Upper lobe of left lung (tissue), 6 donors: ENCODE measurements at regions not wholly inside any gene's neighbourhood (a gene's known extent, or its start where the extent isn't known, plus 50 kb on each side); places are given as distances from the start of the nearest gene placed in this dataset.
A peak's percentile ranks its signal among the peaks of the same experiment; 100 is the strongest.

Source experiments
- ATAC-seq, 2 donors: fragments of 200-7000 bp; cut with Tn5 transposase; one replicate each; pipeline ENCODE4 v1.9.1; 2022; ENCODE audit warnings: mild to moderate bottlenecking in 2 of 2, moderate library complexity in 2 of 2; ENCODE audit not compliant: low FRiP score in 2 of 2
- DNase-seq, 2 donors: peaks; one replicate each; pipeline ENCODE4 v3.0.0-alpha.2; 2019 to 2020
- H3K27ac ChIP-seq, 4 donors: fragments of 200-600 bp; sonication (generic); one replicate each; pipeline ENCODE4 v1.5.1; 2016 to 2019
- H3K27me3 ChIP-seq, 4 donors: fragments of 200-600 bp; sonication (generic); one replicate each; pipeline ENCODE4 v1.5.1; 2017 to 2019
- H3K36me3 ChIP-seq, 4 donors: fragments of 200-600 bp; sonication (generic); one replicate each; pipeline ENCODE4 v1.5.1; 2016 to 2019
- H3K4me1 ChIP-seq, 4 donors: fragments of 200-600 bp; sonication (generic); one replicate each; pipeline ENCODE4 v1.5.1; 2018 to 2019
- H3K4me3 ChIP-seq, 4 donors: fragments of 200-600 bp; sonication (generic); one replicate each; pipeline ENCODE4 v1.5.1; 2017 to 2019; ENCODE audit warnings: mild to moderate bottlenecking in 2 of 4, moderate library complexity in 1 of 4
- H3K9me3 ChIP-seq, 4 donors: fragments of 200-600 bp; sonication (generic); one replicate each; pipeline ENCODE4 v1.5.1; 2018 to 2019
- CTCF ChIP-seq, 6 experiments: fragments of 450-650 bp in 4 of 6; fragments of 200-600 bp in 2 of 6; sonication (generic) in 2 of 6; IDR thresholded peaks; one replicate each; pipeline ENCODE4 v1.5.1; 2016 to 2019; ENCODE audit warnings: antibody characterized with exemption in 6 of 6
- EP300 ChIP-seq, 4 donors: sonication (generic); formaldehyde crosslinking; IDR thresholded peaks; one replicate each; pipeline ENCODE4 v1.5.1; 2017; ENCODE audit warnings: antibody characterized with exemption in 4 of 4, control low read depth in 2 of 4
- POLR2A ChIP-seq, 4 donors: fragments of 450-650 bp; IDR thresholded peaks; one replicate each; pipeline ENCODE4 v1.5.1; 2016 to 2017; ENCODE audit warnings: antibody characterized with exemption in 4 of 4, mild to moderate bottlenecking in 2 of 4
- POLR2AphosphoS5 ChIP-seq, 2 donors: sonication (generic); formaldehyde crosslinking; IDR thresholded peaks; one replicate each; pipeline ENCODE4 v1.5.1; 2017; ENCODE audit warnings: antibody characterized with exemption in 2 of 2
- WGBS, 2 donors: methylation state at CpG; one replicate each; pipeline ENCODE4 v1.1.5; 2017 to 2018; 5-methylcytosine and 5-hydroxymethylcytosine counted together
- donor health status: DM: no; HTN: no; CAD: no; lungs with moderate emphysema.
- donor health status: DM: no; HTN: yes; CAD: no; lungs with severe emphysema.

GRCh38 chr11:95299078-95299679 lies 68.2 kb upstream of the SESN3 start:
- 68% methylated on average over 9 of the region's 9 CpGs for WGBS, 2 donors
- no peaks in the 10 kb centered on the region for H3K36me3 ChIP-seq
- no peak overlapping the region for H3K27ac ChIP-seq
- no peak for DNase-seq
- no peak for ATAC-seq
- H3K27me3 ChIP-seq: no peaks in the 10 kb centered on the region
- TF ChIP-seq POLR2AphosphoS5 (IDR thresholded peaks at IDR 0.05) (no peak), CTCF (IDR thresholded peaks at IDR 0.05) (no peak), EP300 (IDR thresholded peaks at IDR 0.05) (no peak), POLR2A (IDR thresholded peaks at IDR 0.05) (no peak)
- peaks cover 0 to 16% (median 10%) of the 10 kb centered on the region in 4 donors for H3K4me1 ChIP-seq
- no peak overlapping the region for H3K4me3 ChIP-seq
- H3K9me3 ChIP-seq: no peaks in the 10 kb centered on the region

- Histone ChIP-seq H3K36me3 (no peaks in the 10 kb centered on the region), H3K4me1 (peaks cover 0 to 16% (median 10%) of the 10 kb centered on the region in 4 donors), H3K4me3 (no peak overlapping the region), H3K27ac (no peak overlapping the region), H3K27me3 (no peaks in the 10 kb centered on the region), H3K9me3 (no peaks in the 10 kb centered on the region)
- TF ChIP-seq POLR2A (IDR thresholded peaks at IDR 0.05) (no peak), POLR2AphosphoS5 (IDR thresholded peaks at IDR 0.05) (no peak), EP300 (IDR thresholded peaks at IDR 0.05) (no peak), CTCF (IDR thresholded peaks at IDR 0.05) (no peak)
- DNase-seq (no peak), ATAC-seq (no peak)
- 83% methylated on average over 1 of the region's 1 CpG for WGBS, 2 donors
Measured at GRCh38 chr11:95297680-95298452, 66.9 kb upstream of the SESN3 start.

- ATAC-seq: peak; percentile 45 to 65
- H3K27ac ChIP-seq: no peak overlapping the region
- WGBS, 2 donors: 62 to 75% methylated on average over 6 of the region's 6 CpGs
Measured at GRCh38 chr11:95296621-95297025, 65.6 kb upstream of the SESN3 start.

GRCh38 chr11:95296165-95296564 lies 65.2 kb upstream of the SESN3 start:
- ATAC-seq (peak; percentile 42 to 77), DNase-seq (peak in 1 of 2 donors; percentile 77)
- Histone ChIP-seq H3K27ac (no peak overlapping the region), H3K27me3 (no peaks in the 10 kb centered on the region), H3K36me3 (no peaks in the 10 kb centered on the region), H3K9me3 (no peaks in the 10 kb centered on the region), H3K4me3 (no peak overlapping the region), H3K4me1 (peaks cover 0 to 16% (median 10%) of the 10 kb centered on the region in 4 donors)
- TF ChIP-seq CTCF (IDR thresholded peaks at IDR 0.05) (no peak), POLR2A (IDR thresholded peaks at IDR 0.05) (no peak), POLR2AphosphoS5 (IDR thresholded peaks at IDR 0.05) (no peak), EP300 (IDR thresholded peaks at IDR 0.05) (no peak)

More at GRCh38 chr11:95296621-95297025, 65.6 kb upstream of the SESN3 start:
- no peak for DNase-seq
- H3K27me3 ChIP-seq: no peaks in the 10 kb centered on the region
- TF ChIP-seq POLR2A (IDR thresholded peaks at IDR 0.05): no peak
- no peak for TF ChIP-seq POLR2AphosphoS5 (IDR thresholded peaks at IDR 0.05)
- TF ChIP-seq CTCF (IDR thresholded peaks at IDR 0.05): no peak
- no peak for TF ChIP-seq EP300 (IDR thresholded peaks at IDR 0.05)
- H3K36me3 ChIP-seq: no peaks in the 10 kb centered on the region
- peaks cover 0 to 16% (median 10%) of the 10 kb centered on the region in 4 donors for H3K4me1 ChIP-seq
- H3K4me3 ChIP-seq: no peak overlapping the region
- H3K9me3 ChIP-seq: no peaks in the 10 kb centered on the region
